Choroid plexus epithelial cell (primary cell): ENCODE measurements at regions not wholly inside any gene's neighbourhood (a gene's known extent, or its start where the extent isn't known, plus 50 kb on each side); places are given as distances from the start of the nearest gene placed in this dataset.

Experiments
- DNase-seq: peaks from one replicate; pipeline ENCODE4 v3.0.0-alpha.2; 2010; ENCODE audit warnings: low read depth
- H3K4me3 ChIP-seq: 2 replicates; pipeline ENCODE4 v1.5.1; 2011; ENCODE audit warnings: low read depth, mild to moderate bottlenecking, control low read depth, low read length, moderate library complexity
- CTCF ChIP-seq: conservative IDR thresholded peaks from 2 replicates; pipeline ENCODE4 v1.5.1; 2011; ENCODE audit warnings: low read depth, mild to moderate bottlenecking, control low read depth, inconsistent platforms, low read length, moderate library complexity

GRCh38 chr20:54397292-54398140 is 77.9 kb upstream of the DOK5 start:
- H3K4me3 ChIP-seq = no peak overlapping the region
- no peak for TF ChIP-seq CTCF
- DNase-seq = no peak

GRCh38 chr20:54398814-54399213 is 76.6 kb upstream of the DOK5 start:
- no peak for DNase-seq
- no peak overlapping the region for H3K4me3 ChIP-seq
- TF ChIP-seq CTCF = no peak

GRCh38 chr20:54405540-54405939 is 69.9 kb upstream of the DOK5 start:
- no peak for DNase-seq
- no peak for TF ChIP-seq CTCF
- no peak overlapping the region for H3K4me3 ChIP-seq

GRCh38 chr20:54407459-54407858 is 67.9 kb upstream of the DOK5 start:
- TF ChIP-seq CTCF = no peak
- no peak overlapping the region for H3K4me3 ChIP-seq
- no peak for DNase-seq

GRCh38 chr20:54415967-54416366 is 59.4 kb upstream of the DOK5 start:
- H3K4me3 ChIP-seq = no peak overlapping the region
- no peak for DNase-seq
- no peak for TF ChIP-seq CTCF

- H3K4me3 ChIP-seq = no peak overlapping the region
- DNase-seq = no peak
- no peak for TF ChIP-seq CTCF
Observed at GRCh38 chr20:54416770-54417169, 58.6 kb upstream of the DOK5 start.

GRCh38 chr20:54419531-54419930 is 55.9 kb upstream of the DOK5 start:
- TF ChIP-seq CTCF = no peak
- no peak overlapping the region for H3K4me3 ChIP-seq
- no peak for DNase-seq
